ENCODE measurements at regions not wholly inside any gene's neighbourhood (a gene's known extent, or its start where the extent isn't known, plus 50 kb on each side); places are given as distances from the start of the nearest gene placed in this dataset.
A peak's percentile ranks its signal among the peaks of the same experiment; 100 is the strongest.

DNA sequence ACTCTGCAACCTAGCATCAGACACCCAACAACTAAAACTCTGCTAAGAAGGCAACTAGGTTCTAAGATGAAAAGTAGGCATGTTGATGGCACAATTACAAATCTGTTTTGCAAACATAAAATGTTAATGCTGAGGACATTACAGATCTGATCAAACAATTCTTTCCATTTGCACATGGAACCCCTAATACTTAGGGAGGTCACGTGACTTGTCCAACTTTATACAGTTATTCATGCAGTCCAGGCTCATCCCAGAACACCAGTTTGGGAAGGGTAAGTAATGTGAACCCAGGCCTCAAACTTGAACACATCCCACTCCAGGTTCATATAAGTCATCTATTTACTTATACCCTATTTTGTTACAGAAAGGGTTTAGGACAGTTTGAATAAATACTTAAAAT, 247.2 kb downstream of the HACE1 start:
- no peak overlapping the region for H3K4me3 ChIP-seq (ENCODE audit: low read depth, low read length)

DNA sequence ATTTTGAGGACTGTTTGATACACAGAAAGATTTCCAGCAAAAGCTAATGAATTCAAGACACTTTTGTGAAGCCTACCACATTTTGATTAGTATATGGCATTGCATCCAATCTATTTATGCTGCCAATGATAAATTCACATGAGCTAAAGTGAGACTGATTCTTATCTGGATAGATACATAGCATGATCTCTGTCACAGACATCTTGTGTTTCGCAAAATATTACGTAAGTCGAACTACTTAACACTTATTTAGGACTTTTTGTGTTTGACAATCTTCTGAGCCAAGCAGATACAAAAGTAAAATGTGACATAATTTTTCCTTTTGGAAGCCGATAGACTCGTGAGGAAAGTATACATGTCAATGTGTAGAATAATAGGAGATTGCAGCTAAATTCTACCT, 251.6 kb downstream of the HACE1 start:
- Histone ChIP-seq H3K9me3 (no peaks in the 10 kb centered on the region), H3K27me3 (no peaks in the 10 kb centered on the region), H3K4me3 (ENCODE audit: low read depth, low read length) (no peak overlapping the region), H3K4me1 (0 out of 2 replicates have a peak, but pooled peaks cover 6% of the 10 kb centered on the region), H3K36me3 (no peaks in the 10 kb centered on the region)
- TF ChIP-seq, protein P1, sequence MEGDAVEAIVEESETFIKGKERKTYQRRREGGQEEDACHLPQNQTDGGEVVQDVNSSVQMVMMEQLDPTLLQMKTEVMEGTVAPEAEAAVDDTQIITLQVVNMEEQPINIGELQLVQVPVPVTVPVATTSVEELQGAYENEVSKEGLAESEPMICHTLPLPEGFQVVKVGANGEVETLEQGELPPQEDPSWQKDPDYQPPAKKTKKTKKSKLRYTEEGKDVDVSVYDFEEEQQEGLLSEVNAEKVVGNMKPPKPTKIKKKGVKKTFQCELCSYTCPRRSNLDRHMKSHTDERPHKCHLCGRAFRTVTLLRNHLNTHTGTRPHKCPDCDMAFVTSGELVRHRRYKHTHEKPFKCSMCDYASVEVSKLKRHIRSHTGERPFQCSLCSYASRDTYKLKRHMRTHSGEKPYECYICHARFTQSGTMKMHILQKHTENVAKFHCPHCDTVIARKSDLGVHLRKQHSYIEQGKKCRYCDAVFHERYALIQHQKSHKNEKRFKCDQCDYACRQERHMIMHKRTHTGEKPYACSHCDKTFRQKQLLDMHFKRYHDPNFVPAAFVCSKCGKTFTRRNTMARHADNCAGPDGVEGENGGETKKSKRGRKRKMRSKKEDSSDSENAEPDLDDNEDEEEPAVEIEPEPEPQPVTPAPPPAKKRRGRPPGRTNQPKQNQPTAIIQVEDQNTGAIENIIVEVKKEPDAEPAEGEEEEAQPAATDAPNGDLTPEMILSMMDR (IDR thresholded peaks at IDR 0.05; ENCODE audit: low read depth, low read length) = no peak
- DNase-seq = no peak

More for the DNA sequence above, 247.2 kb downstream of the HACE1 start:
- DNase-seq = no peak
- Histone ChIP-seq H3K9me3 (no peaks in the 10 kb centered on the region), H3K27me3 (no peaks in the 10 kb centered on the region), H3K36me3 (no peaks in the 10 kb centered on the region), H3K4me1 (peaks cover 6% of the 10 kb centered on the region)
- TF ChIP-seq, protein P1 (IDR thresholded peaks at IDR 0.05; ENCODE audit: low read depth, low read length) = no peak

DNA sequence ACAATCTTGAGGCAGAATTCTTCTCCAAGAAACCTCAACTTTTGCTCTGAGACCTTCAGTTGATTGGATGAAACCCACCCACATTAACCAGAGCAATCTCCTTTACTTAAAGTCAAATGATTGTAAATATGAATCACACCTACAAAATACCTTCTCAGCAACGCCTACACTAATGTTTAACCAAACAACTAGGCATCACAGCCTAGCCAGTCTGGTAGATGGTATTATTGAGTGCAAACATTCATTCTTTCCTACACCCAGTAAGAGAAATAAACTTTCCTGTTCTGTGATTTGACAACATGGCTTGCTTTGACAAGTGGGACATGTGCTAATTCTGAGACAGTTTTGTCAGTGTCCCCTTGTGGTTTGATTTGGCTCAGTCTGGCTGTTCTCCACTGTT, 252.2 kb downstream of the HACE1 start:
- no peak overlapping the region for H3K4me3 ChIP-seq (ENCODE audit: low read depth, low read length)
- H3K4me1 ChIP-seq = peaks cover 9% of the 10 kb centered on the region
- no peaks in the 10 kb centered on the region for H3K27me3 ChIP-seq
- no peaks in the 10 kb centered on the region for H3K36me3 ChIP-seq
- H3K9me3 ChIP-seq = no peaks in the 10 kb centered on the region
- no peak for DNase-seq
- TF ChIP-seq, protein P1 (IDR thresholded peaks at IDR 0.05; ENCODE audit: low read depth, low read length) = no peak

- no peak for DNase-seq
- no peaks in the 10 kb centered on the region for H3K36me3 ChIP-seq
- no peaks in the 10 kb centered on the region for H3K9me3 ChIP-seq
- TF ChIP-seq, protein P1 (IDR thresholded peaks at IDR 0.05; ENCODE audit: low read depth, low read length) = no peak
- H3K4me1 ChIP-seq = peaks cover 19% of the 10 kb centered on the region
- H3K27me3 ChIP-seq = no peaks in the 10 kb centered on the region
- H3K4me3 ChIP-seq (ENCODE audit: low read depth, low read length) = no peak overlapping the region
Measured at GRCh38 chr6:104606361-104606760, 253.4 kb downstream of the HACE1 start.

DNA sequence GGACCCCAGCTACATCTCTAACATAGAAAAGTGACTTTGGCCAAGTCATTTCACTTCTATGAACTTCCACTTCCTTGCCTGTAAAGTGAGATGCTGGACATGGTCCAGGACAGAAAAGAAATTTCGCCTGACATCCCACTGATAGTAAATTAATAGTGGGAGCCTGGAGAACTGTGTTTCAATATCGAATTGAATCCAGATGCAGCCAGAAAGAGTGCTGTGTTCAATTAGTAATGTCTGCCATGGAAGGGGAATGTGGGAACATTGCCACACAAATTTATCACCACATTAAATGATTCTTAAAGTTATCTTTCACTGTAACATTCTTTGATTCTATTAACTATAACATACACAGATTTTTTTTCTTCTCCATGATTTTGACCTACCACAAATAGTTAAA, 255.0 kb downstream of the HACE1 start:
- no peak overlapping the region for H3K4me3 ChIP-seq (ENCODE audit: low read depth, low read length)
- H3K27me3 ChIP-seq = no peaks in the 10 kb centered on the region
- H3K9me3 ChIP-seq = no peaks in the 10 kb centered on the region
- DNase-seq = peak; percentile 43
- H3K4me1 ChIP-seq = peaks cover 24% of the 10 kb centered on the region
- H3K36me3 ChIP-seq = no peaks in the 10 kb centered on the region
- TF ChIP-seq, protein P1 (IDR thresholded peaks at IDR 0.05; ENCODE audit: low read depth, low read length) = no peak

GRCh38 chr6:104603108-104603745, 256.5 kb downstream of the HACE1 start:
- H3K36me3 ChIP-seq = no peaks in the 10 kb centered on the region
- H3K27me3 ChIP-seq = no peaks in the 10 kb centered on the region
- H3K4me1 ChIP-seq = peaks cover 30% of the 10 kb centered on the region
- no peak for DNase-seq
- H3K9me3 ChIP-seq = no peaks in the 10 kb centered on the region
- H3K4me3 ChIP-seq (ENCODE audit: low read depth, low read length) = no peak overlapping the region
- TF ChIP-seq, protein P1 (IDR thresholded peaks at IDR 0.05; ENCODE audit: low read depth, low read length) = no peak

Data from BE2C (cell line).